ENCODE measurements at regions not wholly inside any gene's neighbourhood (a gene's known extent, or its start where the extent isn't known, plus 50 kb on each side); places are given as distances from the start of the nearest gene placed in this dataset.

DNA sequence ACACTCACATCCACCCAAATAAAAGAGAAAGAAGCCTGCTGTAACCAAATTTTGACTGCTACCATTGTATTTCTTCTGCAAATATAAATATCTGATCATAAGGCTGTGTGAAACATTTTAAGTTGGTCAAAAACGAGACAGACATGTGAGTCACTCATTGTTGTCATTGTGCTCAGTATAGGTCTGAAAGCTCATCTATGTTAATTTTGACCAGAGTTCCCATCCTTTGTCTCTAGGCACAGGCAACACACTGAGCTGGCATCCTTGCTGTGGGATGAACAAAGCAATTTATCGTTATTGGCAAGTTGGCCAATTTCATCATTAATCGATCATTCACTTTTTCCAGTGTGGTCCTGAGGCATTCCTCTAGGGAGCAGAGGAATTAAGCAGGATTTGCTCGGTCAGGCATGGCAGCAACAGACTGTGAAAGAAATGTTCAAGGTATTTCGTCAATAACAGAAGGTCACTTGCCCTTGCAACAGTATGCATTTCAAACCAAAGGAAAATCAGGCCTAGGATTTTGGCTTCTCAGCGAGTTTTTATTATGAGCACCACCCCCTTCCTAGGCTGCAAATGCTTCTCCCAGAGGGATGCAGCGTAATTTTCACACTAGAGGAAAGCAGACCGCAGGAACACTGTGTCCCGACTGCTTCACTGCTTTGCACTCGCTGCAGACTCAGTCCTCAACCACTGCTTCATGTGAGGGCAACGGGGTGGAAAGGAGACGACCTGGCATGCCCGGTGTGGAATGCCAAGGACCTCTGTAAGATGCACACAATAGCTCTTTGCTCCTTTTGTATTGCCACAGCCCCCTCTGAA, 87.9 kb upstream of the SMYD2 start:
- DNase-seq (ENCODE audit: low spot score) = no peak
- intact Hi-C loops (cut with DNase I) = no loop called here

DNA sequence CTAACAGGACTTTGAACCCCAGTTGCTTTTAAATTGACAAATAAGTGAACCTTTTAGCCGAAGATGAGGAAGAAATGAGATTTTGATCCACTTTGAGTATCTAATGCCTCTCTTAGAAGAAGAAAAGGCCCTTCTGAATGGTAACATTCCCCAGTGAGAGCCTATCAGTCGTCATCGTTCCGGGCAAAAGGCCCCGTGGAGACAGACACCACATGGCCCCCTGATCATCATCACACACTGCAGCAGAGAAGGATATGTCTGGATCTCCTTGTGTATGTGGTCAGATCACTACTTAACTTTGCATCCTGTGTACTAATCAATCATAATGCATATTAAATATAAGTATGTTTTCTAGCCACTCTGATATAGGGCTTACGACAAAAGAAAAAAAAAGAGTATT, 87.3 kb upstream of the SMYD2 start:
- intact Hi-C loops (cut with DNase I) = no loop called here
- DNase-seq (ENCODE audit: low spot score) = no peak

GRCh38 chr1:214198571-214198970, 82.4 kb upstream of the SMYD2 start:
- intact Hi-C loops (cut with DNase I) = no loop called here
- no peak for DNase-seq (ENCODE audit: low spot score)

DNA sequence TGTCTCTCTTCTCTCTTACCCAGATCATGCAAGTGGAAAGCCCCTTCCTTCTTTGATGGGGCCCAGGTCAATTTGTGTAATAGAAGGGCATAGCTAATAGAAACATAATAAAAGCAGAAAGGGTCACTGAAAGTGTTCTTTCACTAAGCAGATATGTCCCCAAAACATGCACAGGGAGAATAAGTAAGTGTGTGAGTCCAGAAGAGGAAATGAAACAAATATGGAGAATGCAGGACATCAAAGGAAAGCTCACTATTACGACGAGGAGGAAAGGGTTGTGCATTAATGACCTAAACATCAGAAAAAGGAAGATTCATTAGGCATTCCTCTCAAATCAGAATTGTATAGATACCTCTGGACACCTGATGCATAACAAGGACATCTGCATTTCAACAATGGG, 81.4 kb upstream of the SMYD2 start:
- no peak for DNase-seq (ENCODE audit: low spot score)
- intact Hi-C loops (cut with DNase I) = no loop called here

DNA sequence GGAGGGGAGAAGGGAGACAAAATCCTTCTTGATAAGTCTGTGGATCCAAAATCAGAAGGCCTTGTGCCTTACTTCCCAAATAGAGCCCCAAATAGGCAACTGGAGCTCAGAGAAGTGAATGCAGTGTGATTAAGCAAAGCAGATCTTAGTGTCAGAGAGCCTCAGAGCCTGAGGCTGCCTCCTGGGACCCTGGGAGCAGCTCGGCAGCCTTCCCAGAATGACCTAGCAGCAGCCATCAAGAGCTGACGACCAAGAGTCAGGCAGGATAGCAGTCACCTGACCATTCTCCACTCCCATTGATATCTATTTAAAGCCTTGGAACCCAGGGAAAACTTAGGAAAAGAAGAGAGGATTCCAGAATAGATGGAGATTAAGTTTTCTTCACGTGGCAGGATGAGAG, 78.0 kb upstream of the SMYD2 start:
- intact Hi-C loops (cut with DNase I) = no loop called here
- DNase-seq (ENCODE audit: low spot score) = no peak

GRCh38 chr1:214205053-214205452, 75.9 kb upstream of the SMYD2 start:
- intact Hi-C loops (cut with DNase I) = no loop called here
- DNase-seq (ENCODE audit: low spot score) = no peak

GRCh38 chr1:214208460-214208859, 72.5 kb upstream of the SMYD2 start:
- intact Hi-C loops (cut with DNase I) = no loop called here
- no peak for DNase-seq (ENCODE audit: low spot score)

- intact Hi-C loops (cut with DNase I) = no loop called here
- no peak for DNase-seq (ENCODE audit: low spot score)
These were observed 71.6 kb upstream of the SMYD2 start for GRCh38 chr1:214209260-214209808.

DNA sequence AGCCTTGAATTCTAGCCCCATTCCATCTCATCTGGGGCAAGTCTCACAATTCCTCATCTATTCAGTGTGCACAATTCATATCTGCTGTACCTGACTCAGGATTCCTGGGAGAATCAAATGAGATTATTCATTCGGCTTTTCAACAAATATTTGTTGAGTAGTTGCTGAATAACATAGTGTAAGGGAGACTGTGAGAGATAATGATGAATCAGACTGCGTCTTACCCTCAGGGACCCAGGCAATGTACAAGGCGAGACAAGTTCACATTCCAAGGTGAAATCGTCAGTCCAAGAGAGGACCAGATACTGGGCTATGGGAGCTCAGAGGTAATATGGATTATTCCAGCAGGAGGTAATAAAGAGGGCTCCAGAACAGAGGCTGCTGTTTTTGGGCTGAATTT, 67.8 kb upstream of the SMYD2 start:
- intact Hi-C loops (cut with DNase I) = no loop called here
- no peak for DNase-seq (ENCODE audit: low spot score)

GRCh38 chr1:214214851-214215250, 66.1 kb upstream of the SMYD2 start:
- intact Hi-C loops (cut with DNase I) = loop anchor here (1.0 to 2.0 kb wide), 3 partner anchors 46 to 368 kb away; no protein-coding TSS in a partner anchor
- no peak for DNase-seq (ENCODE audit: low spot score)

GRCh38 chr1:214215583-214215982, 65.4 kb upstream of the SMYD2 start:
- no peak for DNase-seq (ENCODE audit: low spot score)
- intact Hi-C loops (cut with DNase I) = loop anchor here (2.0 kb wide), 2 partner anchors 45 to 367 kb away; no protein-coding TSS in a partner anchor

GRCh38 chr1:214216021-214216420, 64.9 kb upstream of the SMYD2 start:
- DNase-seq (ENCODE audit: low spot score) = no peak
- intact Hi-C loops (cut with DNase I) = no loop called here

DNA sequence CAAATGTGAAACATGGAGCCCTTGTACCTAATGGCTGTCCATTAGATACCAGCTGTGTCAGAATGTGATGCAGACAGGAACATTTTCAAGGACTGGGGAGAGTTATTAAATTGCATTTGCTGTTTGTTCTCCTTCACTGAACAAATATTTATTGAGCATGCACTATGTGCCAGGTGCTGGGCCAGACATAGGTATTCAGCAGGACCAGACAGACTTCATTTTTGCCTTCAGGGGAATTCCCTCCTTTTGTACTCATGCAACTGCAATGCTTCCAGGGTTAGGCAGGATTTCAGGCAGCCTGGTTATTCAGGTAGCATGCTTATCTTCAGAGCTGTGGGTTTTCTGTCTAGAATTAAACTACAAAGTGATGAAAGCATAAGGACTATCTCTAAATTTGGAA, 64.2 kb upstream of the SMYD2 start:
- no peak for DNase-seq (ENCODE audit: low spot score)
- intact Hi-C loops (cut with DNase I) = no loop called here

GRCh38 chr1:214219902-214220301, 61.1 kb upstream of the SMYD2 start:
- no peak for DNase-seq (ENCODE audit: low spot score)
- intact Hi-C loops (cut with DNase I) = no loop called here

DNA sequence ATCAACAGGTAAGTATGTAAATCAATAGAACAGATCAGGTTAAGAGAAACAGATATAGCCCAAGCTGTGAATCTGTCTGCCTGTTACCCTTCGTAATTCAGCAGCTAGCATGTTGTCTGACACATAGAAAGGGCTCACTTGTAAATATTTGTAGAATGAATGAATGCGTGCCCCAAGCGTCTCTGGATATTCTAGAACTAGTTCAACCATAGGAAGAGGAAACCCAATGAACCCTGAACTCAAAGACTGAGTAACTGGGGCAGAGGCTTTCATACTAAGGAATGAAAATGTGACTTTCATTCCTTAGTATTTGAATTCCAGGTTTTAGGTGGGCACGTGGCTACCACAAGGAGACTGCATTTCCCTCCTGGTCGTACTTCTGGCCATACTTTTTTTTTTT, 60.1 kb upstream of the SMYD2 start:
- intact Hi-C loops (cut with DNase I) = no loop called here

GRCh38 chr1:214224611-214225354, 56.2 kb upstream of the SMYD2 start:
- intact Hi-C loops (cut with DNase I) = no loop called here
- DNase-seq (ENCODE audit: low spot score) = peak; percentile 74

More for the DNA sequence above, 60.1 kb upstream of the SMYD2 start:
- DNase-seq (ENCODE audit: low spot score) = no peak

DNA sequence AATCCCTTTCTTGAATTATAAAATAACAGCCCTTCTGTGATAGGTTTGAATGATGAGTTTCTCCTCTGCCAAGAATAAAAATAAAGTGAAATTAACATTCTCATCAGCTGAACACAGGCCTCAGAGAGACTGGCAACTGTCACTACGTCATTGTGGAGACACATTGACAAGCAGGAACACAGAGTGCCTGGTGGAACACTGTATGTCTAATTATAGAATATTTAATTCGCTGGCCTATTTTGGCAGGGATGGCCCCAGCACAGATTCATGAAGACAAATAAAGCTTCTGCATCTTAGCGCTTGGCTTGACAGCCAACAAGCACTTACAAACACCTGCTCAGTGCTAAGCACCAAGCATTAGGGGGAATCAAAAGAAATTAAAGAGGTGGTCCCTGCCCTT, 52.0 kb upstream of the SMYD2 start:
- no peak for DNase-seq (ENCODE audit: low spot score)
- intact Hi-C loops (cut with DNase I) = loop anchor here (1.0 kb wide), 1 partner anchor 49 kb away; no protein-coding TSS in a partner anchor

- no peak for DNase-seq (ENCODE audit: low spot score)
- intact Hi-C loops (cut with DNase I) = loop anchor here (1.0 to 2.0 kb wide), 2 partner anchors 31 to 49 kb away; no protein-coding TSS in a partner anchor
These were observed 51.2 kb upstream of the SMYD2 start for GRCh38 chr1:214229736-214230135.

Measured in cardiac septum (tissue), 1 donor.